Mucosa of descending colon (tissue), 3 donors: ENCODE measurements at regions not wholly inside any gene's neighbourhood (a gene's known extent, or its start where the extent isn't known, plus 50 kb on each side); places are given as distances from the start of the nearest gene placed in this dataset.

Source experiments
- ATAC-seq: fragments of 200-7000 bp; cut with Tn5 transposase; one replicate; pipeline ENCODE4 v1.9.1; 2020; ENCODE audit warnings: mild to moderate bottlenecking, moderate library complexity
- DNase-seq, 3 donors: peaks; one replicate each; pipeline ENCODE4 v3.0.0-alpha.2; 2020
- H3K36me3 ChIP-seq: fragments of 200-600 bp; one replicate; pipeline ENCODE4 v1.8.0; 2021; ENCODE audit warnings: low read depth, mild to moderate bottlenecking
- H3K4me1 ChIP-seq: fragments of 200-600 bp; one replicate; pipeline ENCODE4 v1.8.0; 2021; ENCODE audit warnings: low read depth, mild to moderate bottlenecking
- H3K4me3 ChIP-seq: fragments of 200-600 bp; one replicate; pipeline ENCODE4 v1.8.0; 2021; ENCODE audit warnings: mild to moderate bottlenecking
- H3K9me3 ChIP-seq: fragments of 200-600 bp; one replicate; pipeline ENCODE4 v1.8.0; 2021; ENCODE audit warnings: mild to moderate bottlenecking
- intact Hi-C, 2 donors: fragments of 100-400 bp; cut with DNase I in 1 of 2; cut with micrococcal nuclease in 1 of 2; formaldehyde crosslinking; loops; one replicate each; pipeline versions ENCODE4 v1.11.0 to v1.11.1; 2022; cut with DNase I, micrococcal nuclease
- TF ChIP-seq, protein P1 (sequence below): fragments of 200-600 bp; IDR thresholded peaks from one replicate; pipeline ENCODE4 v1.8.0; 2022; ENCODE audit warnings: antibody characterized with exemption, mild to moderate bottlenecking
- donor health status: DM: no; HTN: no; CAD: no; lungs with moderate emphysema.
- donor health status: DM: no; HTN: no; CAD: no.
- donor health status: DM: no; HTN: yes; CAD: no.

DNA sequence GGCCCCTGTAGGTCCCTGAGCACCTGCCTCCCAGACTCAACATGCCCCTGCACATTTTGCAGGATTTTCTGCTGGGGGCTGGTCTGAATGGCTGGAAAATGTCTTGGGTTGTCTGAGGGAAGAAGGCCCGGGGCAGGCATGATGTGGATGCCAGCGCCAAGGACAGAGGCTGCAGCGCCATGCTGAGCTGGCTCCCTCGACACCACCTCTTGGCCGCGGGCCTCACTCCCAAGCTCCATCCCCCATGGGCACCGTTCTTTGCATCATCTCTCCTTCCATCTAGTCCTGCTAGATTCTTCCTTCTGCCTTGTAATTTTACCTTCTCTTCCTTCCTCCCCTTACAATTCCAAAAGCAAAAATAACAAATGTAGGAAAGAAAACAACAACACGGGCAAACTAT, 70.6 kb downstream of the ZIC5 start:
- Histone ChIP-seq H3K4me1 (no peaks in the 10 kb centered on the region), H3K4me3 (no peak overlapping the region), H3K9me3 (no peaks in the 10 kb centered on the region), H3K36me3 (no peaks in the 10 kb centered on the region)
- intact Hi-C loops: no loop called here
- TF ChIP-seq, protein P1, sequence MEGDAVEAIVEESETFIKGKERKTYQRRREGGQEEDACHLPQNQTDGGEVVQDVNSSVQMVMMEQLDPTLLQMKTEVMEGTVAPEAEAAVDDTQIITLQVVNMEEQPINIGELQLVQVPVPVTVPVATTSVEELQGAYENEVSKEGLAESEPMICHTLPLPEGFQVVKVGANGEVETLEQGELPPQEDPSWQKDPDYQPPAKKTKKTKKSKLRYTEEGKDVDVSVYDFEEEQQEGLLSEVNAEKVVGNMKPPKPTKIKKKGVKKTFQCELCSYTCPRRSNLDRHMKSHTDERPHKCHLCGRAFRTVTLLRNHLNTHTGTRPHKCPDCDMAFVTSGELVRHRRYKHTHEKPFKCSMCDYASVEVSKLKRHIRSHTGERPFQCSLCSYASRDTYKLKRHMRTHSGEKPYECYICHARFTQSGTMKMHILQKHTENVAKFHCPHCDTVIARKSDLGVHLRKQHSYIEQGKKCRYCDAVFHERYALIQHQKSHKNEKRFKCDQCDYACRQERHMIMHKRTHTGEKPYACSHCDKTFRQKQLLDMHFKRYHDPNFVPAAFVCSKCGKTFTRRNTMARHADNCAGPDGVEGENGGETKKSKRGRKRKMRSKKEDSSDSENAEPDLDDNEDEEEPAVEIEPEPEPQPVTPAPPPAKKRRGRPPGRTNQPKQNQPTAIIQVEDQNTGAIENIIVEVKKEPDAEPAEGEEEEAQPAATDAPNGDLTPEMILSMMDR: no peak
- DNase-seq (no peak), ATAC-seq (no peak)

DNA sequence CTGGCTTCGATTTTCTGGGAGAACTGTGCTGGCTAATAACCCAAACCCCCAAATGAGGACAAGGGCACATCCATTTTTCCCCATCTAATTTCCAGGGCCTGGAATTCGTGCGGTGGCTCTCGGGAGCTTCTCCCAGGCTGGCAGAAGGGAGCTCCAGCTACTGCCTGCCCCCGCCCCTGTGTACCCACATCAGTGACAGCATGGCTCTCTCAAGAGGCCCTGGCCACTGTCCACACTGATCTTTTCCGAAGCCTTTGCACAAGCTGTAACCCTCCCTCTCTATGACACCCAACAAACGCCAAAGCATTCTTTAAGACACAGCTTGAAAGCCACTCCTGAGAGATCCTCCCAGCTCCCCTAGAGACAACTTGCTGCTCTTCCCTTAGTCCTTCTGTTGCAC, 73.1 kb downstream of the ZIC5 start:
- H3K36me3 ChIP-seq: no peaks in the 10 kb centered on the region
- intact Hi-C loops: no loop called here
- H3K4me3 ChIP-seq: no peak overlapping the region
- no peak for ATAC-seq
- TF ChIP-seq, protein P1: no peak
- no peak for DNase-seq
- peaks cover 5% of the 10 kb centered on the region for H3K4me1 ChIP-seq
- no peaks in the 10 kb centered on the region for H3K9me3 ChIP-seq

DNA sequence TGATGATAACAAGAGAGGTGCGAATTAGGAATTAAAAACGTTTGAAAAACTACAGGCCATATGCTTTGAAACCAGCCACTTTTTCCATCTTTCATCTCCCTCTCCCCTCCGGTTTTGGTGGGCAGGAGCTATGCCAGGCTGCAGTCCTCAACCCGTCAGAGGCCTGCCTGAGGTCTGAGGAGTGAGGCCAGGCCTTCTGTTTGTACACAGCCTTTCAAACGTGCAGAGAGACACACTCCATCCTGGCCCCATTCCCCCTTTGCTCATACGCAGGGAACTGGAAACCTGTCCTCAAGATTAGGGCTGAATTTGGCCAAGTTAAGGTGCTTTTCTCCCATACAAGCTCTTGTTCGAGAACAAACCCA, 74.5 kb downstream of the ZIC5 start:
- intact Hi-C loops: no loop called here
- ATAC-seq (no peak), DNase-seq (no peak)
- no peaks in the 10 kb centered on the region for H3K36me3 ChIP-seq
- no peak overlapping the region for H3K4me3 ChIP-seq
- H3K9me3 ChIP-seq: no peaks in the 10 kb centered on the region
- H3K4me1 ChIP-seq: peaks cover 5% of the 10 kb centered on the region
- TF ChIP-seq, protein P1: no peak

DNA sequence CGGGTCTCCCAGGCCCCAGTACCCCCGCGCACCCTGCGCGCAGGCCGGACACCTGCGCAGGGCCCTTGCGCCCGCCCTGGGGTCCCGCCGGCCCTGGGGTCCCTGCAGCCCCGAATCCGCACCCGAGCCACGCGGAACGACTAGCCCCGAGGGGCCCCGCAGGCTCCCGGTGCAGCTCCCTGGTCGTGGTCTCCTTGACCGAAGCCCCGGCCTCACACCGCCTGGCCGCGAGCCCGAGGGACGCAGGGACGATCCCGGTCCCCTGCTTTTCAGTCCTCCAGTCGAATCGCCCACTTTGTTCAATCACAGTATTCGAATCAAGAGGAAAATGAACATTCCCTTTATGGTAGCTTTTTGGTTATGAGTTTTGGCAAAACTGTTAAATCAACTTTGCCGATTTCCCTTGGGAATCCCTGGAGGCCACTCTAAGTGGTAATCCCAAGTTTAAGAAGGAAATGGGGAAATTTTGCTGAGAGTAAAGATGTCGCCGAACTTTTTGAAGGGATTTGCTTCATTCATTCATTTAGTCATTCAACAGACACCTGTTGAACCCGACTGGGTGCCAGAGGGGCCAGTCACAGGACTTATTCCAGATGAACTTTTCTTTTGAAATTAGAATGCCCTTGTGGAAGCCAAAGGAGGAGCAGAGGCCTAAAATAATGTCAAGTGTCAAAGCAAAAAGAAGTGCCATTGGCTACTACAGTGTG, 75.0 kb downstream of the ZIC5 start:
- H3K4me1 ChIP-seq: peaks cover 5% of the 10 kb centered on the region
- no peak overlapping the region for H3K4me3 ChIP-seq
- TF ChIP-seq, protein P1: no peak
- intact Hi-C loops: no loop called here
- no peak for DNase-seq
- H3K36me3 ChIP-seq: no peaks in the 10 kb centered on the region
- ATAC-seq: no peak
- no peaks in the 10 kb centered on the region for H3K9me3 ChIP-seq

DNA sequence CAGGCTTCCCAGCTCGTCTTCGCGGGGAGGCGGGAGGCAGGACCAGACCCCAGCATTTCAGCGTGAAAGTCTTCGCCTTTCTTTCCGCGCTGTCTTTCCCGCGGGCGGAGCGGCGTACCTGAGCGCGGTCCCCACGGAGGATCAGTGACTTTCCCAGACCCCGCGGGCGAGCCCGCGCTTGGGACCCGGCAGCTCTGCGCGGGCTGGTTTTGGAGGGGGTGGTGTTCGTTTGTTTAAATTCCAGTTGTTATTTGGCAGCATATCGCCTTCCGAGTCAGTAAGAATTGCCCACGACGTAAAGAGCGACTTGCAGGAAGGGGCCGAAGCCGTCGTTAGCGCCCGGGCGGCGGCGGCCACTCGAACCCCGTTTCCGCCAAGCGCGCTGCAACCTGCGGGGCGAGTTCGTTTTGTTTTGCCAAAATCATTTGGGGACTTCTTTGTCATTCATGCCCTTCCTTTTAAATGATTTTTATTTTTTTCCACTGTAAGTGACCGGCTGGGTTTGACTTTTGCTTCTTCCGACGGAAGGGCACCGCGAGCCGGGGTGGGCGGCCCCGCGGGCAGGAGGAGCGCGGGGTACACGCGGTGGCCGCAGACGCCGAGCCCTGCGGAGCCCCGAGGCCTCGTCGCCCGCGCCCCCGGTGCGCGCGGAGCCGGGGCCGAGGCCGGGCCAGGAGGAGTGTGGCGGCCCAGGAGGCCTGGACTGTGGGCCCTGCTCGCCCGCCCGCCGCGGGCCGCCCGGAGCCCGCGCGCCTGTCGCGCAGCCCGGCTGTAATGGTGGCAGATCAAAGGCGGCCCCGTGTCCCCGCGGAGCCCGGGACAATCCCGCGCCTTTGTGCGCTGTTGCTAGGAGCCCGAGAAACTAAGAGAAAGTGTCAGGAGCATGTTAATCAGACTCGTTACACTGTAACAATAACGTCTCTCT, 75.9 kb downstream of the ZIC5 start:
- DNase-seq: peak in 2 of 3 donors; percentile 25 to 40
- Histone ChIP-seq H3K36me3 (no peaks in the 10 kb centered on the region), H3K4me3 (no peak overlapping the region), H3K9me3 (no peaks in the 10 kb centered on the region), H3K4me1 (peaks cover 5% of the 10 kb centered on the region)
- TF ChIP-seq, protein P1: no peak
- intact Hi-C loops: no loop called here
- ATAC-seq: peak; percentile 59
